ENCODE measurements at regions not wholly inside any gene's neighbourhood (a gene's known extent, or its start where the extent isn't known, plus 50 kb on each side); places are given as distances from the start of the nearest gene placed in this dataset.

DNA sequence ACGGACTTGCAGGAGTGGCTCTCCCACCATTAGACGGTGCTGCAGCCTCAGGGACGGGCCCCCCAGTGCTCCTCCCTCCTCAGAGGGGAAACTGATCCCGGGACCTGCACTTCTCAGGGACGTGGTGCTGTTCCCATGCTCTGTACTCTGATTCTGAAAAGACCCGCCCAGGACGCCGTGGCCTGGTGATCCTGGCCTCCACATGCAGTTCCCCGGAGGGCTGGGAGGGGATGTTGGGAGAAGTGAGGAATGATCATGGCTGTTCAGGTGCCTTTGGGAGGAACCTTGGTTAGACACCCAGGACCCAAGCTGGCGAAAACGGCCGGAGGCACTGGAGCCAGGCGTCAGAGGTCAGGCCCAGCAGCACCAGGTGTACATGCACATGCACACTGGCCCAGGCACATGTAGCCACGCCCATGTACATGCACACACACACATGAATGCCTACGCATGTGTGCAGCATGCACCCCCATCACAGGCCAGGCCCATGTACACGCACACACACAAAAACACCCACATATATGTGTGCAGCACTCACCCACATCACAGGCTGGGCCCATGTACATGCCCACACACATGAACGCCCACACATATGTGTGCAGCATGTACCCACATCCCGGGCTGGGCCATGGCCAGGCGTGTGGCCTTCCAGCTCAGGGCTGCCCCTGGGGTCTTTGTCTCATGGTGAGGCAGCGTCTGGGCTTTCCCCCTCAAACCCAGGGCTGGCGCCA, 52.6 kb upstream of the DACT2 start (continued):
- TF ChIP-seq, protein P1, sequence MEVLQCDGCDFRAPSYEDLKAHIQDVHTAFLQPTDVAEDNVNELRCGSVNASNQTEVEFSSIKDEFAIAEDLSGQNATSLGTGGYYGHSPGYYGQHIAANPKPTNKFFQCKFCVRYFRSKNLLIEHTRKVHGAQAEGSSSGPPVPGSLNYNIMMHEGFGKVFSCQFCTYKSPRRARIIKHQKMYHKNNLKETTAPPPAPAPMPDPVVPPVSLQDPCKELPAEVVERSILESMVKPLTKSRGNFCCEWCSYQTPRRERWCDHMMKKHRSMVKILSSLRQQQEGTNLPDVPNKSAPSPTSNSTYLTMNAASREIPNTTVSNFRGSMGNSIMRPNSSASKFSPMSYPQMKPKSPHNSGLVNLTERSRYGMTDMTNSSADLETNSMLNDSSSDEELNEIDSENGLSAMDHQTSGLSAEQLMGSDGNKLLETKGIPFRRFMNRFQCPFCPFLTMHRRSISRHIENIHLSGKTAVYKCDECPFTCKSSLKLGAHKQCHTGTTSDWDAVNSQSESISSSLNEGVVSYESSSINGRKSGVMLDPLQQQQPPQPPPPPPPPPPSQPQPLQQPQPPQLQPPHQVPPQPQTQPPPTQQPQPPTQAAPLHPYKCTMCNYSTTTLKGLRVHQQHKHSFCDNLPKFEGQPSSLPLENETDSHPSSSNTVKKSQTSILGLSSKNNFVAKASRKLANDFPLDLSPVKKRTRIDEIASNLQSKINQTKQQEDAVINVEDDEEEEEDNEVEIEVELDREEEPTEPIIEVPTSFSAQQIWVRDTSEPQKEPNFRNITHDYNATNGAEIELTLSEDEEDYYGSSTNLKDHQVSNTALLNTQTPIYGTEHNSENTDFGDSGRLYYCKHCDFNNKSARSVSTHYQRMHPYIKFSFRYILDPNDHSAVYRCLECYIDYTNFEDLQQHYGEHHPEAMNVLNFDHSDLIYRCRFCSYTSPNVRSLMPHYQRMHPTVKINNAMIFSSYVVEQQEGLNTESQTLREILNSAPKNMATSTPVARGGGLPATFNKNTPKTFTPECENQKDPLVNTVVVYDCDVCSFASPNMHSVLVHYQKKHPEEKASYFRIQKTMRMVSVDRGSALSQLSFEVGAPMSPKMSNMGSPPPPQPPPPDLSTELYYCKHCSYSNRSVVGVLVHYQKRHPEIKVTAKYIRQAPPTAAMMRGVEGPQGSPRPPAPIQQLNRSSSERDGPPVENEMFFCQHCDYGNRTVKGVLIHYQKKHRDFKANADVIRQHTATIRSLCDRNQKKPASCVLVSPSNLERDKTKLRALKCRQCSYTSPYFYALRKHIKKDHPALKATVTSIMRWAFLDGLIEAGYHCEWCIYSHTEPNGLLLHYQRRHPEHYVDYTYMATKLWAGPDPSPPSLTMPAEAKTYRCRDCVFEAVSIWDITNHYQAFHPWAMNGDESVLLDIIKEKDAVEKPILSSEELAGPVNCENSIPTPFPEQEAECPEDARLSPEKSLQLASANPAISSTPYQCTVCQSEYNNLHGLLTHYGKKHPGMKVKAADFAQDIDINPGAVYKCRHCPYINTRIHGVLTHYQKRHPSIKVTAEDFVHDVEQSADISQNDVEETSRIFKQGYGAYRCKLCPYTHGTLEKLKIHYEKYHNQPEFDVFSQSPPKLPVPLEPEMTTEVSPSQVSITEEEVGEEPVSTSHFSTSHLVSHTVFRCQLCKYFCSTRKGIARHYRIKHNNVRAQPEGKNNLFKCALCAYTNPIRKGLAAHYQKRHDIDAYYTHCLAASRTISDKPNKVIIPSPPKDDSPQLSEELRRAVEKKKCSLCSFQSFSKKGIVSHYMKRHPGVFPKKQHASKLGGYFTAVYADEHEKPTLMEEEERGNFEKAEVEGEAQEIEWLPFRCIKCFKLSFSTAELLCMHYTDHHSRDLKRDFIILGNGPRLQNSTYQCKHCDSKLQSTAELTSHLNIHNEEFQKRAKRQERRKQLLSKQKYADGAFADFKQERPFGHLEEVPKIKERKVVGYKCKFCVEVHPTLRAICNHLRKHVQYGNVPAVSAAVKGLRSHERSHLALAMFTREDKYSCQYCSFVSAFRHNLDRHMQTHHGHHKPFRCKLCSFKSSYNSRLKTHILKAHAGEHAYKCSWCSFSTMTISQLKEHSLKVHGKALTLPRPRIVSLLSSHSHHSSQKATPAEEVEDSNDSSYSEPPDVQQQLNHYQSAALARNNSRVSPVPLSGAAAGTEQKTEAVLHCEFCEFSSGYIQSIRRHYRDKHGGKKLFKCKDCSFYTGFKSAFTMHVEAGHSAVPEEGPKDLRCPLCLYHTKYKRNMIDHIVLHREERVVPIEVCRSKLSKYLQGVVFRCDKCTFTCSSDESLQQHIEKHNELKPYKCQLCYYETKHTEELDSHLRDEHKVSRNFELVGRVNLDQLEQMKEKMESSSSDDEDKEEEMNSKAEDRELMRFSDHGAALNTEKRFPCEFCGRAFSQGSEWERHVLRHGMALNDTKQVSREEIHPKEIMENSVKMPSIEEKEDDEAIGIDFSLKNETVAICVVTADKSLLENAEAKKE (CRISPR knock-in tag; IDR thresholded peaks at IDR 0.05) = no peak

DNA sequence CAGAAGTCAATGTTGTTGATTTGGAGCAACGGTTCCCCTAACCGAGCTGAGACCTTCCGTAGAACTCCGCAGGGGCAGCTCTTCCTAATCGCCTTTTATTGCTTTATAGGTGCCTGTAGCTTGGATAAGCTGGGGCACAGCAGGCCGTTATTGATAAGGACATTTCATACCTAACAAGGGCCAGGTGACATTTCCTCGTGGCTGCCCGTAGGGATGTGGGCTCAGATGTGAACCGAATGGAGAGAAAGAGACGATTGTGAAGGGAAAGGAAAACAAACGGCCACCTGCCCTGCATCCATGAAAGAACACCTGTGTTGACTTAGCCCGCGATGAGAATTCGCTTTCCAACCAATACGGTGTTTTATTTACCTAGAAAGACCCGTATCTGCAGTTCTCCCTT, 53.3 kb upstream of the DACT2 start:
- Mint-ChIP-seq H3K36me3 (ENCODE audit: low read depth) (peaks cover 5% of the 10 kb centered on the region; the same call in 2 of the 3 replicates), H3K9me3 (peaks cover 7% of the 10 kb centered on the region), H3K27me3 (ENCODE audit: insufficient read depth, low read depth, poor library complexity) (peaks cover 7% of the 10 kb centered on the region), H3K4me3 (no peak overlapping the region), H3K4me1 (peaks cover 5% of the 10 kb centered on the region), H3K27ac (no peak overlapping the region)
- Histone ChIP-seq H4K20me1 (replicated peaks; ENCODE audit: insufficient read depth) (no peaks in the 10 kb centered on the region), H3K27ac (ENCODE audit: low read depth) (no peak overlapping the region), H3K79me2 (replicated peaks; ENCODE audit: insufficient read depth) (no peaks in the 10 kb centered on the region), H3K4me2 (no peak overlapping the region), H3K4me1 (ENCODE audit: insufficient read depth) (no peaks in the 10 kb centered on the region), H3K4me3 (no peak overlapping the region), H3F3A (replicated peaks; ENCODE audit: low read depth) (no peaks in the 10 kb centered on the region), H3K27me3 (ENCODE audit: insufficient read depth) (no peaks in the 10 kb centered on the region), H2AFZ (no peak overlapping the region), H3K9me2 (ENCODE audit: insufficient read depth) (no peaks in the 10 kb centered on the region), H3K36me3 (ENCODE audit: insufficient read depth) (no peaks in the 10 kb centered on the region)
- TF ChIP-seq JUNB (IDR thresholded peaks at IDR 0.05; ENCODE audit: unreplicated experiment) (no peak), POLR2AphosphoS5 (IDR thresholded peaks at IDR 0.05; ENCODE audit: low read depth) (no peak), ZNF331 (CRISPR knock-in tag; IDR thresholded peaks at IDR 0.05; ENCODE audit: low read depth) (no peak)
- TF ChIP-seq, protein P2, sequence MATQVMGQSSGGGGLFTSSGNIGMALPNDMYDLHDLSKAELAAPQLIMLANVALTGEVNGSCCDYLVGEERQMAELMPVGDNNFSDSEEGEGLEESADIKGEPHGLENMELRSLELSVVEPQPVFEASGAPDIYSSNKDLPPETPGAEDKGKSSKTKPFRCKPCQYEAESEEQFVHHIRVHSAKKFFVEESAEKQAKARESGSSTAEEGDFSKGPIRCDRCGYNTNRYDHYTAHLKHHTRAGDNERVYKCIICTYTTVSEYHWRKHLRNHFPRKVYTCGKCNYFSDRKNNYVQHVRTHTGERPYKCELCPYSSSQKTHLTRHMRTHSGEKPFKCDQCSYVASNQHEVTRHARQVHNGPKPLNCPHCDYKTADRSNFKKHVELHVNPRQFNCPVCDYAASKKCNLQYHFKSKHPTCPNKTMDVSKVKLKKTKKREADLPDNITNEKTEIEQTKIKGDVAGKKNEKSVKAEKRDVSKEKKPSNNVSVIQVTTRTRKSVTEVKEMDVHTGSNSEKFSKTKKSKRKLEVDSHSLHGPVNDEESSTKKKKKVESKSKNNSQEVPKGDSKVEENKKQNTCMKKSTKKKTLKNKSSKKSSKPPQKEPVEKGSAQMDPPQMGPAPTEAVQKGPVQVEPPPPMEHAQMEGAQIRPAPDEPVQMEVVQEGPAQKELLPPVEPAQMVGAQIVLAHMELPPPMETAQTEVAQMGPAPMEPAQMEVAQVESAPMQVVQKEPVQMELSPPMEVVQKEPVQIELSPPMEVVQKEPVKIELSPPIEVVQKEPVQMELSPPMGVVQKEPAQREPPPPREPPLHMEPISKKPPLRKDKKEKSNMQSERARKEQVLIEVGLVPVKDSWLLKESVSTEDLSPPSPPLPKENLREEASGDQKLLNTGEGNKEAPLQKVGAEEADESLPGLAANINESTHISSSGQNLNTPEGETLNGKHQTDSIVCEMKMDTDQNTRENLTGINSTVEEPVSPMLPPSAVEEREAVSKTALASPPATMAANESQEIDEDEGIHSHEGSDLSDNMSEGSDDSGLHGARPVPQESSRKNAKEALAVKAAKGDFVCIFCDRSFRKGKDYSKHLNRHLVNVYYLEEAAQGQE (IDR thresholded peaks at IDR 0.05; ENCODE audit: unreplicated experiment) = no peak
- no peak for ATAC-seq
- DNase-seq (ENCODE audit: low spot score) = no peak

All from GM23338 (cell line).